ENCODE measurements at regions not wholly inside any gene's neighbourhood (a gene's known extent, or its start where the extent isn't known, plus 50 kb on each side); places are given as distances from the start of the nearest gene placed in this dataset.
"Not testable (repeated sequence)": the region's sequence is repeated elsewhere in the genome, so short reads cannot be mapped to it uniquely, and the experiment has no call there.

- not testable (repeated sequence) for TF ChIP-seq CTCF (IDR thresholded peaks at IDR 0.05; ENCODE audit: insufficient read depth, low read length, poor library complexity, severe bottlenecking); EZH2phosphoT487 (conservative IDR thresholded peaks at IDR 0.05; ENCODE audit: low read length)
Measured at GRCh38 chr22:23416169-23416690, 163.9 kb downstream of the IGLL1 start.
